HG03565 (cell line): ENCODE measurements at regions not wholly inside any gene's neighbourhood (a gene's known extent, or its start where the extent isn't known, plus 50 kb on each side); places are given as distances from the start of the nearest gene placed in this dataset.
A peak's percentile ranks its signal among the peaks of the same experiment; 100 is the strongest.
"Not testable (repeated sequence)": the region's sequence is repeated elsewhere in the genome, so short reads cannot be mapped to it uniquely, and the experiment has no call there.

Source experiments
- ATAC-seq: cut with Tn5 transposase; IDR thresholded peaks from one replicate; pipeline ENCODE4 v1.9.1; 2021; ENCODE audit warnings: mild to moderate bottlenecking, moderate library complexity; ENCODE audit not compliant: unreplicated experiment

GRCh38 chr5:2165203-2165602 is 282.5 kb upstream of the IRX4 start:
- no peak for ATAC-seq

DNA sequence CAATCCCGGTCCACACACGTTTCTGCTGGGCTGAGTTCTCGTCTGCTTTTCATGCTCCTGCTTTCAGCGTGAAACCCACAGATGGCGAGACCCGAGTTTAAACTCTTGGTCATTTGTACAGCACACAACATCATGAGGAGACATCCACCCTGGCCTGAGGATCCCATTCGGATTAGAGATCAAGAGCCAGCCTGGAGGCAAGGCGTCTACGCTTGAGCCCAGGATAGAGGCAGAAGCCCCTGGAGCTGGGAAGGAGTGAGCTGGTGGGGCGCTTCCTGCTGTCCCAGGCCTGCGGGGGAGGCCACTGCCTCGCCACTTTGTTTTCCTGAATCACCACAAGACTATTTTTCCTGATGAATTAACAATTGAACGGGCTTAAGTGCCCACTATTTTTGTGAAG is 281.9 kb upstream of the IRX4 start:
- ATAC-seq: no peak

DNA sequence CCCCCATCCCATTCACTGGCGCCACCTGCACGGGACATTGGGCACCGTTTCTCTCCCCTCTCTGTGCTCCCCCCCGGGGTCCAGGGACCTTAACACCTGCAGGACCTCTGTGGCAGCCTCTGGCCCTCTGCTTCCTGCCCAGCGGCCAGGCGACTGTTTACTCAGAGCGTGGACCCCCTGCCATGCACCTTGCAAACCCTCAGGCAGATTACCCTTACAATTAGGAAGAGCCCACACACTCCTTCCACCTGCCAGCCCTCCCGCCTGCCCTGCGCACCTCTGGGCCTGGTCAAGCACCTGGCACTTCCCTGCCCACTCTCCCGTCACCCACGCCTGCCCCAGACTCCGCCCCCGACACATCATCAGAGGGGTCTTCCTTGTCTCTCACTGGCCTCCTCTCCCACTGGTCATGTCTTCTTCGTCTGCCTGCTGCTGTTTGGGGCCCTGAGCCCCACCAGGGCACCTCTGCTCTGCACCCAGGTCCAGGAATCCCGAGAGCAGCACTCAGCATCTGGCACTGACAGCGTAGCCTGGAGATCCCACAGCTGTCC is 281.3 kb upstream of the IRX4 start:
- ATAC-seq: no peak

DNA sequence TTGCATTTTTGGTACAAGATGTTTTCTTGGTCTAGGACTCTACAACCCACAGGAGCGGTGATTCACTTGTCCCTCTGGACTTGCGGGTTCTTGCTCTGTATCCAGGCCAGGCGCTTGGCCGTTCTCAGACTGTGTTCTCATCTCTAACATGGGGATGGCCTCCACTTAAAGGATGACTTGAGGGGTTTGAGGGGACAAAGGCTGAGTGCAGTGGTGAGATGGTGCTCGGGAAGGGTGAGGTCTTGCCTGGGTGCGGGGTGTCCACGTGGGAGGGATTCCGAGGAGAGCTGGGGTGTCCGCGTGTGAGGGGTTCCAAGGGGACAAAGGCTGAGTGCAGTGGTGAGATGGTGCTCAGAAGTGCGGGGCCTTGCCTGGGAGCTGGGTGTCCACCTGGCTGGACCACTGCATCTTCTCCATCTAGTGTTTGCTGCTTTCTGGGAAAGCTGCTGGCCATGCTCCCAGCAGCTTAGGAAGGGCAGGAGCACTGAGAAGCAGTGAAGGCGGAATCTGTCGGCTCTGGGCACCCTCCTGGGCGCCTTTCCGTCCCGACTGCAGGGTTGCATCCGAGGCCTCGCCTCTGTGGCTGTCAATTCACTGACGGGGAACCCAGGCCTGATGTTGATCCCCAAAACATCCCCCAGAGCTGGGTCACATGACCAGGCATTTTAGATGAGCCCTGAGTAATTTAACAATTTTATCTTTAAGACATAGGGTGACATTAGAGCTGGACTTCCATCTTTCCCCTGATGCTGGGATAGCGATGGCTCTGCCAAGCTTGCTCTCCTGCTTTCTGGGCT is 280.5 kb upstream of the IRX4 start:
- ATAC-seq: no peak

DNA sequence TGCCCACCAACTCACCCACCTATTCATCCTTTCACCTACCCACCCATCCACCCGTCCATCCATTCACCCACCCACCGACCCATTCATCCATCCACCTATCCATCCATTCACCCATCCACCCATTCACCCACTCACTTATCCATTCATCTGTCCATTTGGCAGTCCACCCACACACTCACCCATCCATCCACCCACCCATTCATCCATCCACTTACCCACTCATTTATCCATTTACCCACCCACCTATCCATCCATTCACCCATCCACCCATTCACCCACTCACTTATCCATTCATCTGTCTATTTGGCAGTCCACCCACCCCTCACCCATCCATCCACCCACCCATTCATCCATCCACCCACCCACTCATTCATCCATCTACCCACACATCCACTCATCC is 278.1 kb upstream of the IRX4 start:
- no peak for ATAC-seq

- no peak for ATAC-seq
Measured at GRCh38 chr5:2158767-2159166, 276.0 kb upstream of the IRX4 start.

DNA sequence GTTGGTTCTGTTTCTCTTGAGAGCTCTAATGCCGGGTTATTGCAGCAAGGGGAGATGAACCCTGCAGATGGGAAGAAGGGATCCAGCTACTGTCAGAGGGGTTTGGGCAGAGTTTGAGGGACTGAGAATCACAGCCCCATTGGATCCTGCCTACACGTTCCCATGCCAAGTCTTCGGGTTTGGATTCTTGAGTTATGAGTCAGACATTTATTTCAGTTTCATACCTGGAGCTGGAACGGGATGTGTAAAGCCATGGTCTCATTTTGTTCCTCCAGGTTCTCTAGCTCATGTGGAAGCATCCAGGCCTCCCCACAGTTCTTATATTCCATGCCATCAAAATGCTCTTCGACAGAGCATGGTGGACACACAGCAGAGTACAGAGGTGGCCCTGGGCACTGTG is 275.4 kb upstream of the IRX4 start:
- ATAC-seq: no peak

GRCh38 chr5:2157372-2157771 is 274.6 kb upstream of the IRX4 start:
- no peak for ATAC-seq

- ATAC-seq: no peak
Measured at GRCh38 chr5:2156358-2157059, 273.8 kb upstream of the IRX4 start.

GRCh38 chr5:2155556-2155955 is 272.8 kb upstream of the IRX4 start:
- no peak for ATAC-seq

GRCh38 chr5:2153802-2154201 is 271.1 kb upstream of the IRX4 start:
- ATAC-seq: no peak

DNA sequence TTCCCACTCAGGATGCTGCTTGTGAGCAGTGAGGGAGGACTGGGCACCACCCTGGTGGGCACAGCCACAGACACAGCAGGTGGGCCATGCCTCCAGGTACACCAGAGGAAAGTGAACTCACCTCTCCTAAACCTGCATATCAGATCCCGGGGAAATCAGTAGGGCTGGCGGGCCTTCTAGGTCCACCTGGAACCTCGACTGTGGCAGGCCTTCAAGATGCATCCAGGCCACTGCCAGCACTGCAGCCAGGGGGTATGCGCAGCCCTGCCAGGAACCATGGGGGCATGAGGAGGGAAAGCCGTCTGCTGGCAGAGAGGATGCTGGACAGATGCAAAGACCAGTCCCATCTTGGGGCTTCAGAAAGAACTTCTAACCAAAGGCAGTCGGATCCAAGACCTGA is 270.6 kb upstream of the IRX4 start:
- no peak for ATAC-seq

DNA sequence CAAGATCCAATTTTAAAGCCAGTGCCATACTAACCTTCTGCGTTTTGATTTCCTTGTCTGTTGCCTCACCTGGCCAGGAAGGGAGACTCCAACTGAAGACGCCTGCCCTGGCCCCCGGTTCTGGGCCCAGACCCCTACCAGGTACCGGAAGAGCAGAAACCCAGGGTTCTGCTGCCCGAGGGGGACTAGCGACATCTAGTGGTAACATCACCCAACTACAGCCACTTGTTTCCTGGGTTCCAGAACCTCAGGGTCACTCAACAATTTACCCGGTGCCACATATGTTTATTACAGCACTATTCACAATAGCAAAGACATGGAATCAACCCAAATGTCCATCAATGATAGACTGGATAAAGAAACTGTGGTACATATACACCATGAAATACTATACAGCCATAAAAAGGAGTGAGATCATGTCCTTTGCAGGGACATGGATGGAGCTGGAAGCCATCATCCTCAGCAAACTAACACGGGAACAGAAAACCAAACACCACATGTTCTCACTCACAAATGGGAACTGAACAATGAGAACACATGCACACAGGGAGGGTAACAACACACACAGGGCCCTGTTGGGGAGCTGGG is 268.7 kb upstream of the IRX4 start:
- ATAC-seq: not testable (repeated sequence)

- ATAC-seq: peak; percentile 61
Measured at GRCh38 chr5:2149195-2149539, 266.4 kb upstream of the IRX4 start.

DNA sequence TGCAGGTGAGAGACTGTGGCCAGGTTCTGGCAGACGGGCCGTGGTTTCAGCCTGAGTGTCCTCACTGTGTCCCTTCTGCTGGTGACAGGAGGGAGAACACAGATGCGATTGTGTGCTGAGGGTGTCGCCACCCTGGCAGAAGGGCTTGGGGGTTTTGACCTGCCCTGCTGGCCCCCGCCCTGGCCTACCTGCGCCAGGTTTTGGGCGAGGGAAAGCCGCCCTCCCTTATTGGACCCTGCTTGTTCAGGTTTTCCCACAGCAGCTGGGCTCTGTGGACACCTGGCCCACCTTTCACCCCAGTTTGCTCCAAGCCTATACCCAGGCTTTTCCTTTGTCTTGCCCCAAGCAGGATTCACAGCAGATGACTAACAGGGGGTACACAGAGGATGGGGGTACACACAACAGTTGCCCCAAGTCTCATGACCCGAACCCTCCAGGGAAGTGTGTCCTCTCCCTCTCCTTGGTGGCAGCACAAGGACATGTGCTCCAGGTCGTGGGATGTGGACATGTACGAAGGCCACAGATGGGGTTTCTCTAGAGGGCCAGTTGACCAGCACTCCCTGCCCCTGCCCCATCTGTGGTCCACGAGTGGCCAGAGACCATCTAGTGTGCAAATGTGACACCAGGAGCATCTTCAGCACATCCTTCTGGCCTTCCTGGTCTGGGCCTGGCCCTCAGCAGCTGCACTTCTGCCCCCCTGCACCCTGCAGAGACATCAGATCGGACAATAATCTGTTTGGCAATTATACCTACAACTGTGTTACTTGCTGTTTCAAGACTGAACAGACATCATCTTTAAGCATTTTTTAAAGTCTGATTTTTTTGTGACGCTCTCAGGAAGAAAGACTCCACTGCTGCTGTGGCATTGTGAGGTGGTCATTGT is 265.8 kb upstream of the IRX4 start:
- no peak for ATAC-seq

DNA sequence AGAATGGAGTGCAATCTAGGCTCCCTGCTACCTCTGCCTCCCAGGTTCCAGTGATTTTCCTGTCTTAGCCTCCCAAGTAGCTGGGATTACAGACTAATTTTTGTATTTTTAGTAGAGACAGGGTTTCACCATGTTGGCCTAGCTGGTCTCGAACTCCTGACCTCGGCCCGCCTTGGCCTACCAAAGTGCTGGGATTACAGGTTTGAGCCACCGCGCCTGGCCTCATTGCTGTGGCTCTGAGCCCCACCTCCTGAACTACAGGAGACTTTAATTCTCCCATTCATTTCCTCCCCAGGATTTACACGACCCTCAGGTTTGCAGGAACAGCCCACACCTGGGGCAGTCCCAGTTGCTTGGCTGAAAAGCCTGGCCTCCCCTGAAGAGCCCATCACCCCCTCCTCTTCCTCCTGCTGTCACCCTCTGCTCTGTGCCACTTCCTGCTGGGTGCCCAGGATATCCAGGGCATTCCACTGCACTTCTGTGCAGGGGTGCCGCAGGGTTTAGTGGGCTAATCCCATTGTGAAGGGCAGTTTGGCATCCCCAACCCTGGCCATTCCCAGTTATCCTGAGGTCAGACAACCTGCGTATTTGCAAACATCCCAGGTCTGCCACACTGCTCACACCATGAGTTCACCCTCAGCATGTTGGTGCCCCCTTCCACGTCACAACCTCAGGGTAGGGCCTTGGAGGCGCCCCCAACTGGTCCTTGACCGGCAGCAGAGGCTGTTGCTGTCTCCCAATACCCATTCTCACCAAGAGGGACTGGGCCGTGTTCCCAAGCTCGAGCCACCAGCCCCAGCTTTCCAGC is 265.0 kb upstream of the IRX4 start:
- ATAC-seq: no peak

GRCh38 chr5:2143646-2144353 is 261.1 kb upstream of the IRX4 start:
- ATAC-seq: no peak

DNA sequence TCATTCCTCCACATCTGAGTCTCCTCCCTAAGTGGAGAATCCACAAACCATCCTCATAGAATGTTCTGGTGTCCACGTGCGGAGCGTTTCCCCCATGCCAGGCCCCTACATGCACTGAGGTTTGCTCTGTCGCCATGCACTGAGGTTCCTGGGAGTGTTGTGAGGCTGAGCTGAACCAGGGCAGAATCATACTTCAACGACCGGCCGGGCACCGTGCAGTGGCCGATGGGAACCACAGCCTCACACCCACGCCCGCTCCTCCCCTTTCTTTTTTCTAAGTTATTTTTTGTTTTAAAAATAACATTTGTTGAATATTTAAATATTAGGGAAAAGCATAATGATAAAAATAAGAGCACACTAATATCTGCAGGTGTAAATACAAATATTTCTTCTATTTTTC is 260.4 kb upstream of the IRX4 start:
- ATAC-seq: no peak

GRCh38 chr5:2142456-2142954 is 259.8 kb upstream of the IRX4 start:
- ATAC-seq: no peak
